Left ventricle myocardium superior (tissue), 1 donor: ENCODE measurements at regions not wholly inside any gene's neighbourhood (a gene's known extent, or its start where the extent isn't known, plus 50 kb on each side); places are given as distances from the start of the nearest gene placed in this dataset.

ENCODE experiments used
- ATAC-seq: fragments of 200-7000 bp; cut with Tn5 transposase; one replicate; pipeline ENCODE4 v1.9.1; 2020; ENCODE audit warnings: mild to moderate bottlenecking, moderate library complexity
- DNase-seq: peaks from one replicate; pipeline ENCODE4 v3.0.0-alpha.2; 2020
- intact Hi-C: fragments of 100-400 bp; cut with micrococcal nuclease; formaldehyde crosslinking; loops from one replicate; pipeline ENCODE4 v1.11.0; 2022
- donor health status: DM: no; HTN: yes; CAD: no; lungs with severe emphysema.

GRCh38 chr10:42995537-42995936, 81.3 kb upstream of the RET start:
- DNase-seq (no peak), ATAC-seq (no peak)
- intact Hi-C loops, result no loop called here

DNA sequence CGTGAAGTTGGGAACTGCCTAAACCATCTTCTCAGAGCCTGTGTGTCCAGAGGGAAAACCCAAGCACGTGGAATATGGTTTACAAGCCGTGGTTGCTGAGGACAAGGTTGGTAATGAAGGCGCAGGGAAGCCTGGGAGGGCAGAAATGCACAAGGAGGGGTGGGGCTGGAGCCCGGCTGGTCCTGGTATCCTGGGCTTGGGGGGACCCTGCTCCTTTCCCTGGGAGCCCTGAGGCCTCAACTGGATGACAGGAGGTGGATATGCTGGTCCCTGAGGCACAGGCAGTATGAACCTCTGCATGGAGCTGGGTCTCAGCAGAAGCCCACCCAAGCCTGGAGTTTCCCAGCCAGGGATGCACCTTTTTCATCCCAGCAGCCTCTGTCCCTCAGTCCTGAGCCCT, 80.3 kb upstream of the RET start:
- DNase-seq (no peak), ATAC-seq (no peak)
- intact Hi-C loops, result no loop called here

DNA sequence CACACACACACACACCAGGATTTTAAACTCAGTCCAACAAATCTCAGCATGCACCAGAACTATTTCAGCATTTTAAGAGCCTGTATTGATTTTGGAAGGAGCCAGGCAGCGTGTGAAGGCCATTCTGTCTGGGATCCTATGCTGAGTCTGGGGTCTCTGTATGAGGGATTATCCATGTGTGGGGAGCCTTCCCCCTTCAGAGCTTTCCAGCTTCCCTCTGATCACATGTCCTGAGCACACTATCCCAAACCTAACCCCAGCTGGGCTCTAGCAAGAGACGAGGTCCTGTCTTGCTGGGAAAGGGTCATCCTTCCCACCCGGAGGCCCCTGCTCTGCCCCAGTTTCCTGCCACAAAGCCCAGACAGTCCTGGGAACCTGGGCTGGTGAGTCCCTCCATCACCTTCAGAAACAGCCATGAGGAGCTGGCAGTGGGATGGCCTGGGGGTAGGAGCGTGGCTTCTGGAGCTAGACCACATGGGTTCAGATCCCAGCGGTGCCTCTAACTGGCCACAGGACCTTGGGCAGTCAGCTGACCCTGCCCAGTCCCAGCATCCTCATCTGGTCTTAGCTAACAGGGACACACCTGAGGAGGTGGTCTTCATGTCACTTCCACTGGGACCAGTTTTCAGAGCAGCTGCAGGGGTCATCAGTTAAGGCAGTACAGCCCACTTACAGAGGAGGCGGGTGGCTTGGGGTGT, 79.6 kb upstream of the RET start:
- intact Hi-C loops, result no loop called here
- no peak for DNase-seq
- ATAC-seq, result no peak

DNA sequence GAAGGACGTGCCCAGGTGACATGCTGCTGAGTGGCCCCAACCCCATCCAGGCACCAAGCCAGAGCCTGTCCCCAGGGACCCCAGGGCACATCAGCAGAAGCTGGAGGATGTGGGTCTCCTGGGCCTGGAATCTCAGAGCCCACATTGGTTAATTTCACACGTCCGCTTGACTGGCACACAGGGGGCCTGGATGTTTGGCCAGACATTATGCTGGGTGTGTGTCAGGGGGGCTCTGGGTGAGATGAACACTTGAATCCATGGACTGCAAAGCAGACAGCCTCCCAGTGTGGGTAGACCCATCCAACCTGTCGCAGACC, 79.1 kb upstream of the RET start:
- intact Hi-C loops, result no loop called here
- DNase-seq (no peak), ATAC-seq (no peak)

DNA sequence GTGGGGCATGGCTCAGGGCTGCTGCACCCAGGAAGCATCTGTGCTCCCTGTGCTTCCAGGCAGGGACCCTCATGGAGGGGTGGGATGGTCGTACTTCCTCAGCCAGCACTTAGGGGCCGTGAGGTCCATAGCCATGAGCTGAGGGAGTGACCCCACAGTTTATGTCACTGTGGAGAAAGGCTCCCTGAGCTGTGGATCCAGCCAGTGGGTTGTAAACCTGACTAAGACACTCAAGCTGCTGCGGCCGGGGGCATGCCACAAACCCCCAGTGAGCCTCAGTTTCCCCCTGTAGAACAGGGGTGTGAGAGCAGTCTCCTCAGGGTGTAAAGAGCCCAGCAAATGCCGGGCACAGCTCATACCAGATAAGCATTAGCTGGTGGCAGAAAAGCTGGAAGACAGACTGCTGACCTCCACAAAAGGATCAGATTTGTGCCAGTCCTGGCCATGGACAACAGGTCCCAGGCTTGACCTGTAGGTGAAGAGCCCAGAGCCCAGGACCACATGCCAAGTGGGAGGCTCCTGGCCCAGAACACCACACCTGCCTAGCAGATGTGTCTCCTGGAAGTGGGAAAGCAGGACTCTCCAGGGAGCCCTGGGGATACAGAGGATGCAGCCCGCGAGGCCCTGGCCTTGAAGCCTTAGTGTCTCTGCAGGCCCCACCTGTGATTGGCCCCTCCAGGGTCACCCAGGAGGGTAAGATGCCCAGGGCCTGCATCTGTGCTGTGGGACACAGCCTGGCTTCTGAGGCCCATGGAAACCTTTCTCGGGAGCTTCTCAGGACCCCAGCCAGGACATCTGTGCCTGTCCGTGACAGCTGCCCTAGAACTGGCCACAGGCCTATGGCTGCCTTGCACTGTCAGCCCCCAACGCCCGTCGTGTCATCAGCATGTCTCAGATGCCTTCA, 78.1 kb upstream of the RET start:
- no peak for DNase-seq
- ATAC-seq, result no peak
- intact Hi-C loops, result no loop called here

DNA sequence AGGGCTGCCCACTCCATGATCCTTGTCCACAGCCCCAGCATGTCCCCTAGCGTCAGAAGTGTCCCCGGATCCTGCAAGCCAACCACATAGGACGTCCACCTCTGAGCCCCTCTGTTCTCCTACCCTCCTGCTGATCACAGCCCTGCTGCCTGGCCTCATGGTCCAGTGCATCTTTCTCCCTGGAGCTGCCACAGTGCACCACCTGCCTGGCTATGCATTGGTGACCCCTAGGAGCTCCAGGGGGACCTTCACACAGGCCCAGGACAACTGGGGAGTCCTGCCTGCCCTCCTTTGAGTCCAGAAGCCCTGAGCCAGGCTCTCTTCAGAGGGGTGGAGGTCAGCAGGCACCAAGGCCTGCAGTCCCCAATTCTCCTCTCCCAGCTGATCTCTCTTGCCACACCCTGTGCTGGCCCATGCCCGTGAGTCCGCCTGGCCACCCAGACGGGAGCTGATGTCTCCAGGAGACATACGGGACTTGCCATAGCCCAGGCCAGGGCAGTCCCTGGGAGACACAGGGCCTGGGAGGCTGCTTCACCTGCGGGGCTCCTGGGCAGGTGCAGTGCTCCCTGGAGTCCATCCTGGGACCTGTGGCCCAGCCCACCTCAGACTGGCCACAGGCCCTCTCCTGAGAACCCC, 77.4 kb upstream of the RET start:
- intact Hi-C loops, result no loop called here
- DNase-seq, result no peak
- ATAC-seq, result no peak

GRCh38 chr10:43000021-43000411, 76.9 kb upstream of the RET start:
- no peak for ATAC-seq
- intact Hi-C loops, result no loop called here
- DNase-seq, result no peak

GRCh38 chr10:43000651-43001426, 76.0 kb upstream of the RET start:
- no peak for ATAC-seq
- no peak for DNase-seq
- intact Hi-C loops, result no loop called here

GRCh38 chr10:43001427-43001795, 75.5 kb upstream of the RET start:
- intact Hi-C loops, result no loop called here
- DNase-seq (no peak), ATAC-seq (no peak)

DNA sequence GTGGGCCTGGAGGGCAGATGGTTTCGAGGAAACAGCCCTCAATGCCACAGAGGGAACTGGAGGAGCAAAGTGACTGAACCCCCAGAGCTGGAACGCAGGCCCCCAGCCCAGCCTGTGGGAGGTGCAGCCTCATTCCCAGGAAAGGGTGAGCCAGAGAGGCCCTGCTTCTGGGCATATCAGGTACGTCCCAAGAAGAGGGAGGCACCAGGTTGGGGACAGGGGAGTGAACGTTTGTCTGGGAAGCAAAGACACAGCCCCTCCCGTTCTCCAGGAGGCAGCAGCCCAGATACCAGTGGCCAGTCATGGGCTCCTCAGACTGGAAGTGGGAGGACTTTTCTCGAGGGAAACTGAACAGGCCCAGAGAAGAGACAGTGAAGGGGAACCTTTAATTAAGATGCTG, 74.3 kb upstream of the RET start:
- no peak for ATAC-seq
- DNase-seq, result no peak
- intact Hi-C loops, result no loop called here

DNA sequence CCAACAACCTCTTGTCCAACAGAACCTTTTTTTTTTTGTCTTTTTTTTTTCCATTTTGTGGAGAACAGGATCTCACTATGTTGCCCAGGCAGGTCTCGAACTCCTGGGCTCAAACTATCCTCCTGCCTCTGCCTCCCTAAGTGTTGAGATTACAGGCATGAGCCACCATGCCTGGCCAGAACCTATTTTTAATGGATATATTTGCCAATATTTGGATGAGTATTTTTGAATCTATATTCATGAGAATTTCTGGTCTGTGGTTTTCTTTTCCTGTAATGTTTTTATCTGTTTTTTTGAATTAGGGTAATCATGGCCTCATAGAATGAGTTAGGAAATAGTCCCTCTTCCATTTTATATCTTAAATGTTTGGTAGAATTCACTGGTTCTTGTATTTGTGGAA, 70.4 kb upstream of the RET start:
- intact Hi-C loops, result no loop called here
- ATAC-seq, result no peak

GRCh38 chr10:43012578-43012977, 64.3 kb upstream of the RET start:
- ATAC-seq, result no peak

More for the DNA sequence above, 70.4 kb upstream of the RET start:
- no peak for DNase-seq

DNA sequence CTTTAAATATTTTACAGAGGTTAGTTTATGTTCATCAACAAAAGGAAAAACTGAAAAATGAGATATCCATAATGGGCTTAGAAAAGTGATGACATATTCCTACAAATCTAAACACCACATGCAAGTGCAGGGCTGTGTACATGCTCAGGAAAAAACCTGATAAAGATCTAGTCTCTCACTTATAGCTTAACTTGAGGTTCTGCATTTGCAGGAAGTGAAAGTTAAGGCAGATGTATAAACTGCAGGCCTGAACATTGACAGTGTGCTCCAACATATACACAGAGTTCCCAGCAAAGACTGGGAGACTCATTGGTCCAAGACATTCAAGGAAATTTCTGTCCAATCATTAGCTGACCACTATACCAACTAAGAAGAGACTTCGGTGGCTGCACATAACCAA, 63.8 kb upstream of the RET start:
- ATAC-seq, result no peak
- intact Hi-C loops, result no loop called here
- DNase-seq, result no peak

More at GRCh38 chr10:43012578-43012977, 64.3 kb upstream of the RET start:
- DNase-seq, result no peak
- intact Hi-C loops, result no loop called here

DNA sequence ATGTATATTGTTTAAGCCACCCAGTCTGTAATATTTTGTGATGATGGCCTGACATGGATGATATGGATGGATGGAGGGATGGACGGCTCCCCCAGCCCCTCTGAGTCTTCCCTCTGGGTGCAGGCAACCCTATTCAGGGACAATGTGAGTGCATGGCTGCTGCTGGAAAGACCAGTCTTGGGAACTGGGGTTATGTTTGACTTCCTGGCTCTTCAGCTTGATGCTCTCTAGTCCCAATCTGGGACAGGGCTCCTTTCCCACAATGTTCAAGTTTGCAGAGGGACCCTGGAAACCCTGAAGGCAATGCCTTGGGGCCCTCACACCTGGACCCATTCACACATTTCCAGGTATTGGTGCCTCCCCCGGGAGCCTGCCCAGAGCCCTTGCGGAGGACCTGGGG, 52.3 kb upstream of the RET start:
- DNase-seq (no peak), ATAC-seq (no peak)
- intact Hi-C loops, result no loop called here

GRCh38 chr10:43024942-43025700, 51.7 kb upstream of the RET start:
- intact Hi-C loops, result no loop called here
- ATAC-seq (no peak), DNase-seq (no peak)

DNA sequence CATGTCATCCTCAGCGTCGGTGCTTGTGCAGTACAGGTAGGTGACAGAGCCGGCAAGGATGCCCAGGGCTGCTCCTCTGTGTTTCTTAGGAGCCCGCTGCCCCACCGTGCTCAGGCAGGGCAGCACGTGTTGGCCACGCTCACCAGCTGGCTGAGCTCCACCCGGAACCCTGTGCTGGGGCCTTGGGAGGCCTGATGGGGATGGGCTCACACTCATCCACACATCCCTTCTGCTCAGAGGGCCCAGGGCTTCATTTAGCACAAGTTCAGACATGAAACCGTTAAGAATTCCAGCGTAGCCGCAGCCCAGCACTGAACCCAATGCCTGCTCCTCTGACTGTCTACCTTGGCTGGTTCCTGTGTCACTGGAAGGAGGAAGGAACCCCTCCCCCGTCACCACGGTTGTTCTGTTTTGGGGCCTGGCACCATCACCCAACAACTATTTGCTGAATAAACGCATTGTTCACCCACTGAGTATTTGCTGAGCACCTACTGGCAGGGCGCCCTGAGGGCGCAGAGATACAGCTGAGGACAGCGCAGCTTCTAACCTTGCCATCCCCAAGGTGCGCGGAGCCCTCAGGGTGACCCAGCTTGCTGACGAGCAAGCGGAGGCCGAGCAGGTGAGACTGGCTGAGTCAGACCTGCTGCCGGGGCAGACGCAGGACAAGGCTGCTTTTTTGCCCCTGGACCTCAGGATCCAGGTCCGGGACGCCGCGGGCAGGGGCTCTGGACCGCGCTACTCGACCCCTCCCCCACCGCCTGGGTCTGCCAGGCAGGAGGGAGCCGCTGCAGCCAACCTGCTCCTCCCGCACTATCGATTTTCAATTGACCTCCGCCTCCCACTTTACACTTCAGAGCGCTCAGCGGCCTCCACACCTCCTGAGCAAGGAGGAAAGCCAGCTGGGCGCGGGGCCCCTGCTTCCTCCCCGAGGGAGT, 50.6 kb upstream of the RET start:
- intact Hi-C loops, result no loop called here
- ATAC-seq (no peak), DNase-seq (no peak)
